Fibroblast of the conjunctiva (primary cell): ENCODE measurements at regions not wholly inside any gene's neighbourhood (a gene's known extent, or its start where the extent isn't known, plus 50 kb on each side); places are given as distances from the start of the nearest gene placed in this dataset.
A peak's percentile ranks its signal among the peaks of the same experiment; 100 is the strongest.

Experiments
- DNase-seq: peaks from one replicate; pipeline ENCODE4 v3.0.0-alpha.2; 2010; ENCODE audit warnings: low read depth

GRCh38 chr1:117678246-117678977 lies 72.6 kb downstream of the TENT5C start:
- DNase-seq: no peak

GRCh38 chr1:117679299-117679698 lies 73.5 kb downstream of the TENT5C start:
- DNase-seq: no peak

GRCh38 chr1:117679868-117680267 lies 74.0 kb downstream of the TENT5C start:
- no peak for DNase-seq

GRCh38 chr1:117680316-117681002 lies 74.6 kb downstream of the TENT5C start:
- no peak for DNase-seq

GRCh38 chr1:117681093-117681900 lies 75.4 kb downstream of the TENT5C start:
- no peak for DNase-seq

- no peak for DNase-seq
These were observed 76.0 kb downstream of the TENT5C start for GRCh38 chr1:117681901-117682250.

- DNase-seq: no peak
These were observed 76.5 kb downstream of the TENT5C start for GRCh38 chr1:117682372-117682771.

- DNase-seq: no peak
These were observed 77.9 kb downstream of the TENT5C start for GRCh38 chr1:117683571-117684285.

- no peak for DNase-seq
These were observed 80.3 kb downstream of the TENT5C start for GRCh38 chr1:117685936-117686806.

- DNase-seq: no peak
These were observed 81.1 kb downstream of the TENT5C start for GRCh38 chr1:117686907-117687306.

- no peak for DNase-seq
These were observed 84.3 kb downstream of the TENT5C start for GRCh38 chr1:117689997-117690625.

- DNase-seq: no peak
These were observed 86.1 kb downstream of the TENT5C start for GRCh38 chr1:117691942-117692341.

- no peak for DNase-seq
These were observed 88.7 kb downstream of the TENT5C start for GRCh38 chr1:117694543-117694942.

GRCh38 chr1:117695796-117696490 lies 90.1 kb downstream of the TENT5C start:
- DNase-seq: peak; percentile 28

- DNase-seq: no peak
These were observed 90.7 kb downstream of the TENT5C start for GRCh38 chr1:117696561-117696960.

- no peak for DNase-seq
These were observed 91.5 kb downstream of the TENT5C start for GRCh38 chr1:117697220-117697781.

GRCh38 chr1:117698398-117699160 lies 92.7 kb downstream of the TENT5C start:
- no peak for DNase-seq

- no peak for DNase-seq
These were observed 94.1 kb downstream of the TENT5C start for GRCh38 chr1:117699953-117700352.

- no peak for DNase-seq
These were observed 96.8 kb downstream of the TENT5C start for GRCh38 chr1:117702654-117703053.
